Spleen (tissue), 7 donors: ENCODE measurements at regions not wholly inside any gene's neighbourhood (a gene's known extent, or its start where the extent isn't known, plus 50 kb on each side); places are given as distances from the start of the nearest gene placed in this dataset.

ENCODE experiments used
- POLR2A ChIP-seq, 3 donors: fragments of 450-650 bp; IDR thresholded peaks; one replicate each; pipeline ENCODE4 v1.5.1; 2017; ENCODE audit warnings: antibody characterized with exemption in 3 of 3, mild to moderate bottlenecking in 1 of 3
- POLR2AphosphoS5 ChIP-seq, 3 donors: sonication (generic); formaldehyde crosslinking; IDR thresholded peaks; one replicate each; pipeline ENCODE4 v1.5.1; 2017; ENCODE audit warnings: antibody characterized with exemption in 3 of 3
- TF ChIP-seq, protein P1 (sequence below), 11 experiments: fragments of 200-600 bp in 7 of 11; fragments of 450-650 bp in 4 of 11; sonication (generic) in 4 of 11; IDR thresholded peaks in 8 of 11; conservative IDR thresholded peaks in 3 of 11; 1 replicate in 7 of 11; 2 replicates in 4 of 11; pipeline versions ENCODE4 v1.4.0 to v1.8.0; 2016 to 2021; ENCODE audit warnings: antibody characterized with exemption in 11 of 11, inconsistent platforms in 4 of 11, mild to moderate bottlenecking in 1 of 11
- donor health status: DM: no; HTN: no; CAD: no; lungs with moderate emphysema.
- donor health status: DM: no; HTN: no; CAD: no.
- donor health status: DM: no; HTN: no; CAD: no.

DNA sequence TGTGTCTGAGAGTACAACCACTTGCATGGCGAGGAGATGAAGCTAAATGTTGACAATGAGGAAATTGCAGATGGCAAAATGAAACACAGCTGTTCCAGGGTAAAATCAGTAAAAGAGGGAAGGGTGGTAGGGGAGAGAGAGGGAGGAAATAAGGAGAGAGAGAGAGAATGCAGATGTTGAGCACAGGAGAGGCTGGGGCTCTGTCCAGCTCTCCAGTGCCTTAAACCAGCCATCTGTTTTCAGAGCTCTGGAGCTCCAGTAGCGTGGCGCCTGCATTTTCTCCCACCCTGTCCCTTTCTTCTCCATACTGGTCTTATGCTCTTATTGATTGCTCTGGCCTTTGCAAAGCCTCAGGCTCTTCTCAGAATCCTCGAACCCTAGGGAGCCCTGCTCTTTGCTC lies 52.7 kb upstream of the BOD1L2 start:
- TF ChIP-seq, protein P1, sequence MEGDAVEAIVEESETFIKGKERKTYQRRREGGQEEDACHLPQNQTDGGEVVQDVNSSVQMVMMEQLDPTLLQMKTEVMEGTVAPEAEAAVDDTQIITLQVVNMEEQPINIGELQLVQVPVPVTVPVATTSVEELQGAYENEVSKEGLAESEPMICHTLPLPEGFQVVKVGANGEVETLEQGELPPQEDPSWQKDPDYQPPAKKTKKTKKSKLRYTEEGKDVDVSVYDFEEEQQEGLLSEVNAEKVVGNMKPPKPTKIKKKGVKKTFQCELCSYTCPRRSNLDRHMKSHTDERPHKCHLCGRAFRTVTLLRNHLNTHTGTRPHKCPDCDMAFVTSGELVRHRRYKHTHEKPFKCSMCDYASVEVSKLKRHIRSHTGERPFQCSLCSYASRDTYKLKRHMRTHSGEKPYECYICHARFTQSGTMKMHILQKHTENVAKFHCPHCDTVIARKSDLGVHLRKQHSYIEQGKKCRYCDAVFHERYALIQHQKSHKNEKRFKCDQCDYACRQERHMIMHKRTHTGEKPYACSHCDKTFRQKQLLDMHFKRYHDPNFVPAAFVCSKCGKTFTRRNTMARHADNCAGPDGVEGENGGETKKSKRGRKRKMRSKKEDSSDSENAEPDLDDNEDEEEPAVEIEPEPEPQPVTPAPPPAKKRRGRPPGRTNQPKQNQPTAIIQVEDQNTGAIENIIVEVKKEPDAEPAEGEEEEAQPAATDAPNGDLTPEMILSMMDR (IDR thresholded peaks at IDR 0.05 in 8 of 11, conservative IDR thresholded peaks at IDR 0.05 in 3 of 11), result no peak
- no peak for TF ChIP-seq POLR2A (IDR thresholded peaks at IDR 0.05)
- no peak for TF ChIP-seq POLR2AphosphoS5 (IDR thresholded peaks at IDR 0.05)
